Lower leg skin (tissue), 3 donors: ENCODE measurements at regions not wholly inside any gene's neighbourhood (a gene's known extent, or its start where the extent isn't known, plus 50 kb on each side); places are given as distances from the start of the nearest gene placed in this dataset.

Source experiments
- CTCF ChIP-seq, 3 donors: fragments of 450-650 bp; IDR thresholded peaks; one replicate each; pipeline ENCODE4 v1.5.1; 2016; ENCODE audit warnings: antibody characterized with exemption in 3 of 3, mild to moderate bottlenecking in 3 of 3, moderate library complexity in 2 of 3
- POLR2A ChIP-seq, 2 donors: fragments of 450-650 bp; IDR thresholded peaks; one replicate each; pipeline ENCODE4 v1.6.1; 2016 to 2017; ENCODE audit warnings: antibody characterized with exemption in 2 of 2, mild to moderate bottlenecking in 1 of 2, moderate library complexity in 1 of 2

GRCh38 chr18:38241736-38242135, 676.1 kb upstream of the CELF4 start:
- no peak for TF ChIP-seq CTCF (IDR thresholded peaks at IDR 0.05)
- no peak for TF ChIP-seq POLR2A (IDR thresholded peaks at IDR 0.05)
